OCI-LY7 (cell line): ENCODE measurements at regions not wholly inside any gene's neighbourhood (a gene's known extent, or its start where the extent isn't known, plus 50 kb on each side); places are given as distances from the start of the nearest gene placed in this dataset.

Source experiments
- EZH2phosphoT487 ChIP-seq: fragments of 200-600 bp; sonication (generic); IDR thresholded peaks from 2 replicates; pipeline ENCODE4 v1.6.1; 2018; ENCODE audit warnings: low read depth, borderline replicate concordance, mild to moderate bottlenecking, mixed run types, antibody characterized with exemption, low read length, moderate library complexity, mixed read lengths
- TF ChIP-seq, protein P1 (sequence below): fragments of 200-600 bp; sonication (generic); conservative IDR thresholded peaks from 2 replicates; pipeline ENCODE4 v1.5.1; 2014; ENCODE audit warnings: mild to moderate bottlenecking, antibody characterized with exemption, low read length, moderate library complexity, mixed read lengths

DNA sequence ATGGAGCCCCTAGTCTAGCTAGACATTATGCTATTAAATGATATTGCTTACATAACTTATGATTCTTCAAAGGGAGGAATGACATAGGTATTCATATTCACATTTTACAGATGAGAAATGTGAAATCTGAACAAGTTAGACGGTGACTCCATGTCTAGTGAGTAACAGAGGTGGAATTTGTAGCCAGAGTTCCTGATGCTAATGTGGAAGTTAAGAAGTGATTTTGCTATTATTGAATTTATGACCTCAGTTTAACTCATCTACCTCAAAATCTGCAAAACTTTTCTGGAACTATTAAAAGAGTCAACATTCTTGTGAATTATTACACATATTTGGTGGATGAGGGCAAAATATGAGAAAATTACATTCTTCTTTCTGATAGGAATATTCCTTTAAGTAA, 347.6 kb upstream of the MMS22L start:
- TF ChIP-seq, protein P1, sequence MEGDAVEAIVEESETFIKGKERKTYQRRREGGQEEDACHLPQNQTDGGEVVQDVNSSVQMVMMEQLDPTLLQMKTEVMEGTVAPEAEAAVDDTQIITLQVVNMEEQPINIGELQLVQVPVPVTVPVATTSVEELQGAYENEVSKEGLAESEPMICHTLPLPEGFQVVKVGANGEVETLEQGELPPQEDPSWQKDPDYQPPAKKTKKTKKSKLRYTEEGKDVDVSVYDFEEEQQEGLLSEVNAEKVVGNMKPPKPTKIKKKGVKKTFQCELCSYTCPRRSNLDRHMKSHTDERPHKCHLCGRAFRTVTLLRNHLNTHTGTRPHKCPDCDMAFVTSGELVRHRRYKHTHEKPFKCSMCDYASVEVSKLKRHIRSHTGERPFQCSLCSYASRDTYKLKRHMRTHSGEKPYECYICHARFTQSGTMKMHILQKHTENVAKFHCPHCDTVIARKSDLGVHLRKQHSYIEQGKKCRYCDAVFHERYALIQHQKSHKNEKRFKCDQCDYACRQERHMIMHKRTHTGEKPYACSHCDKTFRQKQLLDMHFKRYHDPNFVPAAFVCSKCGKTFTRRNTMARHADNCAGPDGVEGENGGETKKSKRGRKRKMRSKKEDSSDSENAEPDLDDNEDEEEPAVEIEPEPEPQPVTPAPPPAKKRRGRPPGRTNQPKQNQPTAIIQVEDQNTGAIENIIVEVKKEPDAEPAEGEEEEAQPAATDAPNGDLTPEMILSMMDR = no peak
- TF ChIP-seq EZH2phosphoT487 = no peak
